GM12874 (cell line): ENCODE measurements at regions not wholly inside any gene's neighbourhood (a gene's known extent, or its start where the extent isn't known, plus 50 kb on each side); places are given as distances from the start of the nearest gene placed in this dataset.

Experiments
- CTCF ChIP-seq: IDR thresholded peaks from 2 replicates; pipeline ENCODE4 v1.5.1; 2011; ENCODE audit warnings: low read depth, mild to moderate bottlenecking, control low read depth, low read length, moderate library complexity; ENCODE audit not compliant: insufficient read depth

- TF ChIP-seq CTCF: no peak
These were observed 301.7 kb downstream of the RPS24 start for GRCh38 chr10:78335371-78335690.

GRCh38 chr10:78335691-78336401 is 302.2 kb downstream of the RPS24 start:
- TF ChIP-seq CTCF: no peak

- TF ChIP-seq CTCF: no peak
These were observed 302.7 kb downstream of the RPS24 start for GRCh38 chr10:78336402-78336791.

GRCh38 chr10:78337016-78337415 is 303.4 kb downstream of the RPS24 start:
- no peak for TF ChIP-seq CTCF

GRCh38 chr10:78337646-78338391 is 304.2 kb downstream of the RPS24 start:
- no peak for TF ChIP-seq CTCF

GRCh38 chr10:78338717-78339116 is 305.1 kb downstream of the RPS24 start:
- TF ChIP-seq CTCF: no peak

- TF ChIP-seq CTCF: no peak
These were observed 305.6 kb downstream of the RPS24 start for GRCh38 chr10:78339251-78339650.
